PC-3 (cell line): ENCODE measurements at regions not wholly inside any gene's neighbourhood (a gene's known extent, or its start where the extent isn't known, plus 50 kb on each side); places are given as distances from the start of the nearest gene placed in this dataset.

Experiments
- ATAC-seq: fragments of 200-7000 bp; cut with Tn5 transposase; 2 replicates; pipeline ENCODE4 v1.9.1; 2020; ENCODE audit warnings: mild to moderate bottlenecking, moderate library complexity
- BruUV-seq: library from RNA; stranded (reverse); fragments of 400-500 nt; replicated peaks from 2 replicates; lab custom pipeline; 2021; lab: Mats Ljungman, UMichigan
- CTCF ChIA-PET: fragments of 300-600 bp; sonication (Branson Sonifier 250); formaldehyde crosslinking; loops from one replicate; lab custom pipeline; 2022; ENCODE audit warnings: antibody characterized with exemption; lab: Charles Lee
- POLR2A ChIA-PET: fragments of 300-600 bp; sonication (Branson Sonifier 250); formaldehyde crosslinking; loops from one replicate; lab custom pipeline; 2022; ENCODE audit warnings: antibody characterized with exemption; ENCODE audit not compliant: unreplicated experiment; lab: Charles Lee
- DNase-seq: peaks from one replicate; pipeline ENCODE4 v3.0.0-alpha.2; 2015
- H2AFZ ChIP-seq: fragments of 300-600 bp; sonication (generic); 2 replicates; pipeline ENCODE4 v1.6.0; 2016; ENCODE audit warnings: antibody characterized with exemption, low read length
- H3F3A ChIP-seq: fragments of 300-600 bp; sonication (generic); one replicate; pipeline ENCODE4 v1.6.0; 2017; ENCODE audit warnings: antibody characterized with exemption, low read length, control low read depth, mild to moderate bottlenecking; ENCODE audit not compliant: unreplicated experiment
- H3K27ac ChIP-seq: fragments of 300-600 bp; sonication (generic); 2 replicates; pipeline ENCODE4 v1.5.1; 2016; ENCODE audit warnings: mild to moderate bottlenecking, low read length
- H3K27me3 ChIP-seq: fragments of 300-600 bp; sonication (generic); 2 replicates; pipeline ENCODE4 v1.6.1; 2016; ENCODE audit warnings: low read length, mixed read lengths
- H3K36me3 ChIP-seq: fragments of 300-600 bp; sonication (generic); 2 replicates; pipeline ENCODE4 v1.6.1; 2016; ENCODE audit warnings: low read depth, mixed run types, low read length, mixed read lengths
- H3K4me1 ChIP-seq: fragments of 300-600 bp; sonication (generic); 2 replicates; pipeline ENCODE4 v1.5.1; 2016; ENCODE audit warnings: low read length; ENCODE audit not compliant: insufficient read depth
- H3K4me2 ChIP-seq: fragments of 300-600 bp; sonication (generic); 2 replicates; pipeline ENCODE4 v1.6.0; 2016; ENCODE audit warnings: low read length
- H3K4me3 ChIP-seq: fragments of 300-600 bp; sonication (generic); 2 replicates; pipeline ENCODE4 v1.5.1; 2016; ENCODE audit warnings: mild to moderate bottlenecking, low read length, mixed read lengths
- H3K79me2 ChIP-seq: fragments of 300-600 bp; sonication (generic); 2 replicates; pipeline ENCODE4 v1.6.1; 2017; ENCODE audit warnings: low read length, mixed read lengths
- H3K9ac ChIP-seq: fragments of 300-600 bp; sonication (generic); 2 replicates; pipeline ENCODE4 v1.6.0; 2016; ENCODE audit warnings: mild to moderate bottlenecking, low read length
- H3K9me2 ChIP-seq: fragments of 300-600 bp; sonication (generic); replicated peaks from 2 replicates; pipeline ENCODE4 v1.6.1; 2016; ENCODE audit warnings: mixed run types, low read length, mixed read lengths
- H3K9me3 ChIP-seq: fragments of 300-600 bp; sonication (generic); 2 replicates; pipeline ENCODE4 v1.6.1; 2016; ENCODE audit warnings: low read length, mixed read lengths
- H4K20me1 ChIP-seq: fragments of 300-600 bp; sonication (generic); 2 replicates; pipeline ENCODE4 v1.6.1; 2016; ENCODE audit warnings: low read length, mixed read lengths
- CTCF ChIP-seq: fragments of 300-600 bp; sonication (generic); conservative IDR thresholded peaks from 2 replicates; pipeline ENCODE4 v1.5.1; 2017; ENCODE audit warnings: antibody characterized with exemption, low read depth, mild to moderate bottlenecking, low read length
- EZH2 ChIP-seq: fragments of 300-600 bp; sonication (generic); IDR thresholded peaks from one replicate; pipeline ENCODE4 v1.6.1; 2017; ENCODE audit warnings: antibody characterized with exemption, mild to moderate bottlenecking, low read length; ENCODE audit not compliant: unreplicated experiment
- EZH2phosphoT487 ChIP-seq: fragments of 300-600 bp; sonication (generic); IDR thresholded peaks from 2 replicates; pipeline ENCODE4 v1.6.1; 2018; ENCODE audit warnings: mild to moderate bottlenecking, antibody characterized with exemption, low read length, borderline replicate concordance
- intact Hi-C: fragments of 100-400 bp; cut with micrococcal nuclease; formaldehyde crosslinking; loops from 2 replicates; pipeline ENCODE4 v1.9.0; 2023

- H3K36me3 ChIP-seq, result no peaks in the 10 kb centered on the region
These were observed 784.5 kb upstream of the ZWINT start for GRCh38 chr10:57145548-57145947.

GRCh38 chr10:57142925-57143576 lies 782.0 kb upstream of the ZWINT start:
- Histone ChIP-seq H3K27ac (no peak overlapping the region), H3K27me3 (no peaks in the 10 kb centered on the region), H3K4me3 (no peak overlapping the region), H3K9me2 (no peaks in the 10 kb centered on the region), H3F3A (no peaks in the 10 kb centered on the region), H3K4me2 (no peak overlapping the region), H3K9ac (no peak overlapping the region), H3K9me3 (0 out of 2 replicates have a peak, but pooled peaks cover 4% of the 10 kb centered on the region), H2AFZ (no peak overlapping the region), H3K36me3 (no peaks in the 10 kb centered on the region), H3K79me2 (no peaks in the 10 kb centered on the region), H3K4me1 (no peaks in the 10 kb centered on the region), H4K20me1 (no peaks in the 10 kb centered on the region)
- intact Hi-C loops, result no loop called here
- no peak for DNase-seq
- no TSS peak for BruUV-seq
- ChIA-PET CTCF (no interaction called here), POLR2A (interaction anchor here (0.6 kb wide), 1 partner anchor 368 kb away, joined by 3 read pairs; no protein-coding TSS in a partner anchor)
- no peak for ATAC-seq
- TF ChIP-seq CTCF (no peak), EZH2 (no peak), EZH2phosphoT487 (no peak)

More at GRCh38 chr10:57145548-57145947, 784.5 kb upstream of the ZWINT start:
- ChIA-PET CTCF (no interaction called here), POLR2A (no interaction called here)
- intact Hi-C loops, result no loop called here
- 0 out of 2 replicates have a peak, but pooled peaks cover 4% of the 10 kb centered on the region for H3K9me3 ChIP-seq
- no peak overlapping the region for H3K27ac ChIP-seq
- no peak for TF ChIP-seq EZH2phosphoT487
- no peak for TF ChIP-seq EZH2
- no peak for TF ChIP-seq CTCF
- H3K4me3 ChIP-seq, result no peak overlapping the region
- ATAC-seq (no peak), DNase-seq (no peak)
- H3K4me1 ChIP-seq, result no peaks in the 10 kb centered on the region
- BruUV-seq, result no TSS peak
- no peaks in the 10 kb centered on the region for H3K27me3 ChIP-seq
- H3K4me2 ChIP-seq, result no peak overlapping the region
- no peak overlapping the region for H2AFZ ChIP-seq
- H3K9ac ChIP-seq, result no peak overlapping the region
- no peaks in the 10 kb centered on the region for H3K79me2 ChIP-seq
- H3F3A ChIP-seq, result no peaks in the 10 kb centered on the region
- no peaks in the 10 kb centered on the region for H4K20me1 ChIP-seq
- no peaks in the 10 kb centered on the region for H3K9me2 ChIP-seq

- H2AFZ ChIP-seq, result no peak overlapping the region
- no peak for ATAC-seq
- no peaks in the 10 kb centered on the region for H3F3A ChIP-seq
- no peak for TF ChIP-seq CTCF
- TF ChIP-seq EZH2phosphoT487, result no peak
- no peak for TF ChIP-seq EZH2
- H3K27ac ChIP-seq, result no peak overlapping the region
- no peaks in the 10 kb centered on the region for H3K27me3 ChIP-seq
- no peak for DNase-seq
- H3K9me2 ChIP-seq, result no peaks in the 10 kb centered on the region
- ChIA-PET POLR2A (no interaction called here), CTCF (no interaction called here)
- no peak overlapping the region for H3K4me3 ChIP-seq
- H3K4me2 ChIP-seq, result no peak overlapping the region
- no peaks in the 10 kb centered on the region for H3K4me1 ChIP-seq
- H3K9ac ChIP-seq, result no peak overlapping the region
- no peaks in the 10 kb centered on the region for H4K20me1 ChIP-seq
- no peaks in the 10 kb centered on the region for H3K36me3 ChIP-seq
- H3K79me2 ChIP-seq, result no peaks in the 10 kb centered on the region
- BruUV-seq, result no TSS peak
- 0 out of 2 replicates have a peak, but pooled peaks cover 4% of the 10 kb centered on the region for H3K9me3 ChIP-seq
- intact Hi-C loops, result no loop called here
These were observed 780.6 kb upstream of the ZWINT start for GRCh38 chr10:57141708-57142107.
